Ishikawa (cell line): ENCODE measurements at regions not wholly inside any gene's neighbourhood (a gene's known extent, or its start where the extent isn't known, plus 50 kb on each side); places are given as distances from the start of the nearest gene placed in this dataset.

Experiments
- CEBPB ChIP-seq: IDR thresholded peaks from 2 replicates; pipeline ENCODE4 v1.6.1; 2012
- EGR1 ChIP-seq: IDR thresholded peaks from 2 replicates; pipeline ENCODE4 v1.6.1; 2012
- EP300 ChIP-seq: IDR thresholded peaks from 2 replicates; pipeline ENCODE4 v1.6.1; 2012; ENCODE audit warnings: borderline replicate concordance
- RAD21 ChIP-seq: IDR thresholded peaks from 2 replicates; pipeline ENCODE4 v1.6.1; 2012; ENCODE audit warnings: low read depth
- TAF1 ChIP-seq: IDR thresholded peaks from 2 replicates; pipeline ENCODE4 v1.6.1; 2012; ENCODE audit warnings: low read depth, mild to moderate bottlenecking
- YY1 ChIP-seq: IDR thresholded peaks from 2 replicates; pipeline ENCODE4 v1.6.1; 2012; ENCODE audit warnings: low read depth
- ZBTB7A ChIP-seq: IDR thresholded peaks from 2 replicates; pipeline ENCODE4 v1.6.1; 2012; ENCODE audit warnings: low read depth
- TF ChIP-seq, protein P1 (sequence below): IDR thresholded peaks from 2 replicates; pipeline ENCODE4 v1.6.1; 2012; ENCODE audit warnings: low read depth, mild to moderate bottlenecking

DNA sequence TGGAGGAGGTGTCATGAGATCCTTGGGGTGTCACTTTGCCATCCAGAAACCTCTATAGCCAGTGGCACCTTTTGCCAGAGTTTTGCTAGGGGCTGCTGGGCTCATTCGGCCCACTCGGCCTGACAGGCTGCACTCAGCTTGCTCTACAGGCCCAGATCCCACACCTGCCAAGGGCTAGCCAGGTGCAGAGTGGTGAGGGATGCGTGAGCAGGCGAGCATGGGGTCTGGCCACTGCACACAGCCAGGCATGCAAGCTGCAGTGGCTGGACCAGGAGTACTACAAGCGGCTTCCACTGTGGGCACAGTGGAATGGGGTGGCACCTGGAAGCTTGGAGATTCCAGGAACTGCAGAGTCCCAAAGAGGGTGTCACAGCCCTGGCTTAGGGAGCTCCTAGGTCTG lies 372.7 kb downstream of the CHSY3 start:
- no peak for TF ChIP-seq YY1
- no peak for TF ChIP-seq CEBPB
- no peak for TF ChIP-seq RAD21
- TF ChIP-seq EP300 = no peak
- no peak for TF ChIP-seq EGR1
- TF ChIP-seq, protein P1, sequence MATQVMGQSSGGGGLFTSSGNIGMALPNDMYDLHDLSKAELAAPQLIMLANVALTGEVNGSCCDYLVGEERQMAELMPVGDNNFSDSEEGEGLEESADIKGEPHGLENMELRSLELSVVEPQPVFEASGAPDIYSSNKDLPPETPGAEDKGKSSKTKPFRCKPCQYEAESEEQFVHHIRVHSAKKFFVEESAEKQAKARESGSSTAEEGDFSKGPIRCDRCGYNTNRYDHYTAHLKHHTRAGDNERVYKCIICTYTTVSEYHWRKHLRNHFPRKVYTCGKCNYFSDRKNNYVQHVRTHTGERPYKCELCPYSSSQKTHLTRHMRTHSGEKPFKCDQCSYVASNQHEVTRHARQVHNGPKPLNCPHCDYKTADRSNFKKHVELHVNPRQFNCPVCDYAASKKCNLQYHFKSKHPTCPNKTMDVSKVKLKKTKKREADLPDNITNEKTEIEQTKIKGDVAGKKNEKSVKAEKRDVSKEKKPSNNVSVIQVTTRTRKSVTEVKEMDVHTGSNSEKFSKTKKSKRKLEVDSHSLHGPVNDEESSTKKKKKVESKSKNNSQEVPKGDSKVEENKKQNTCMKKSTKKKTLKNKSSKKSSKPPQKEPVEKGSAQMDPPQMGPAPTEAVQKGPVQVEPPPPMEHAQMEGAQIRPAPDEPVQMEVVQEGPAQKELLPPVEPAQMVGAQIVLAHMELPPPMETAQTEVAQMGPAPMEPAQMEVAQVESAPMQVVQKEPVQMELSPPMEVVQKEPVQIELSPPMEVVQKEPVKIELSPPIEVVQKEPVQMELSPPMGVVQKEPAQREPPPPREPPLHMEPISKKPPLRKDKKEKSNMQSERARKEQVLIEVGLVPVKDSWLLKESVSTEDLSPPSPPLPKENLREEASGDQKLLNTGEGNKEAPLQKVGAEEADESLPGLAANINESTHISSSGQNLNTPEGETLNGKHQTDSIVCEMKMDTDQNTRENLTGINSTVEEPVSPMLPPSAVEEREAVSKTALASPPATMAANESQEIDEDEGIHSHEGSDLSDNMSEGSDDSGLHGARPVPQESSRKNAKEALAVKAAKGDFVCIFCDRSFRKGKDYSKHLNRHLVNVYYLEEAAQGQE = no peak
- no peak for TF ChIP-seq TAF1
- no peak for TF ChIP-seq ZBTB7A
